CD4-positive, alpha-beta T cell treated with Interleukin-17A for 4 hours (primary cell): ENCODE measurements at regions not wholly inside any gene's neighbourhood (a gene's known extent, or its start where the extent isn't known, plus 50 kb on each side); places are given as distances from the start of the nearest gene placed in this dataset.
A peak's percentile ranks its signal among the peaks of the same experiment; 100 is the strongest.
"Not testable (repeated sequence)": the region's sequence is repeated elsewhere in the genome, so short reads cannot be mapped to it uniquely, and the experiment has no call there.

Experiments used
- DNase-seq: peaks from one replicate; pipeline ENCODE4 v3.0.0-alpha.2; 2020; ENCODE audit warnings: mixed read lengths

- no peak for DNase-seq
Observed at GRCh38 chr20:12924126-12924525, 84.6 kb upstream of the SPTLC3 start.

GRCh38 chr20:12925210-12925755, 83.5 kb upstream of the SPTLC3 start:
- peak; percentile 28 for DNase-seq

- DNase-seq, result no peak
Observed at GRCh38 chr20:12925863-12926793, 82.6 kb upstream of the SPTLC3 start.

GRCh38 chr20:12927489-12927888, 81.3 kb upstream of the SPTLC3 start:
- DNase-seq, result no peak

- no peak for DNase-seq
Observed at GRCh38 chr20:12928358-12928754, 80.4 kb upstream of the SPTLC3 start.

- no peak for DNase-seq
Observed at GRCh38 chr20:12928755-12929401, 79.9 kb upstream of the SPTLC3 start.

- DNase-seq, result no peak
Observed at GRCh38 chr20:12936020-12936419, 72.8 kb upstream of the SPTLC3 start.

- DNase-seq, result no peak
Observed at GRCh38 chr20:12936524-12936923, 72.2 kb upstream of the SPTLC3 start.

- no peak for DNase-seq
Observed at GRCh38 chr20:12941025-12941424, 67.7 kb upstream of the SPTLC3 start.

- no peak for DNase-seq
Observed at GRCh38 chr20:12942123-12942522, 66.6 kb upstream of the SPTLC3 start.

GRCh38 chr20:12946789-12947188, 62.0 kb upstream of the SPTLC3 start:
- DNase-seq, result no peak

GRCh38 chr20:12947691-12948090, 61.1 kb upstream of the SPTLC3 start:
- no peak for DNase-seq

GRCh38 chr20:12949429-12949980, 59.3 kb upstream of the SPTLC3 start:
- DNase-seq, result no peak

- not testable (repeated sequence) for DNase-seq
Observed at GRCh38 chr20:12954254-12954653, 54.5 kb upstream of the SPTLC3 start.

- DNase-seq, result no peak
Observed at GRCh38 chr20:12955611-12956010, 53.2 kb upstream of the SPTLC3 start.

- no peak for DNase-seq
Observed at GRCh38 chr20:12956303-12956702, 52.5 kb upstream of the SPTLC3 start.

- no peak for DNase-seq
Observed at GRCh38 chr20:12957968-12958367, 50.8 kb upstream of the SPTLC3 start.
